GM19372 (cell line): ENCODE measurements at regions not wholly inside any gene's neighbourhood (a gene's known extent, or its start where the extent isn't known, plus 50 kb on each side); places are given as distances from the start of the nearest gene placed in this dataset.

Experiments
- ATAC-seq: cut with Tn5 transposase; IDR thresholded peaks from one replicate; pipeline ENCODE4 v1.9.1; 2021; ENCODE audit warnings: mild to moderate bottlenecking, low read depth, moderate library complexity; ENCODE audit not compliant: unreplicated experiment

- ATAC-seq, result no peak
Measured at GRCh38 chr2:104487366-104487765, 366.5 kb upstream of the POU3F3 start.

- ATAC-seq, result no peak
Measured at GRCh38 chr2:104493698-104494097, 360.2 kb upstream of the POU3F3 start.

GRCh38 chr2:104501342-104501741, 352.6 kb upstream of the POU3F3 start:
- ATAC-seq, result no peak

- no peak for ATAC-seq
Measured at GRCh38 chr2:104501929-104502328, 352.0 kb upstream of the POU3F3 start.

GRCh38 chr2:104502901-104503300, 351.0 kb upstream of the POU3F3 start:
- ATAC-seq, result no peak

GRCh38 chr2:104504331-104505073, 349.4 kb upstream of the POU3F3 start:
- ATAC-seq, result no peak

GRCh38 chr2:104518256-104518655, 335.7 kb upstream of the POU3F3 start:
- no peak for ATAC-seq

GRCh38 chr2:104521247-104521646, 332.7 kb upstream of the POU3F3 start:
- ATAC-seq, result no peak

GRCh38 chr2:104523921-104524320, 330.0 kb upstream of the POU3F3 start:
- ATAC-seq, result no peak

GRCh38 chr2:104528101-104528500, 325.8 kb upstream of the POU3F3 start:
- ATAC-seq, result no peak

- ATAC-seq, result no peak
Measured at GRCh38 chr2:104531122-104531521, 322.8 kb upstream of the POU3F3 start.

GRCh38 chr2:104537116-104537515, 316.8 kb upstream of the POU3F3 start:
- no peak for ATAC-seq

- no peak for ATAC-seq
Measured at GRCh38 chr2:104538077-104538476, 315.8 kb upstream of the POU3F3 start.

GRCh38 chr2:104539649-104540048, 314.3 kb upstream of the POU3F3 start:
- no peak for ATAC-seq

GRCh38 chr2:104545055-104545454, 308.9 kb upstream of the POU3F3 start:
- ATAC-seq, result no peak

- no peak for ATAC-seq
Measured at GRCh38 chr2:104546537-104546936, 307.4 kb upstream of the POU3F3 start.

- no peak for ATAC-seq
Measured at GRCh38 chr2:104547221-104547620, 306.7 kb upstream of the POU3F3 start.

- no peak for ATAC-seq
Measured at GRCh38 chr2:104561251-104561650, 292.7 kb upstream of the POU3F3 start.

- no peak for ATAC-seq
Measured at GRCh38 chr2:104562537-104562936, 291.4 kb upstream of the POU3F3 start.

GRCh38 chr2:104563398-104563996, 290.4 kb upstream of the POU3F3 start:
- ATAC-seq, result no peak

- ATAC-seq, result no peak
Measured at GRCh38 chr2:104568247-104568646, 285.7 kb upstream of the POU3F3 start.

- no peak for ATAC-seq
Measured at GRCh38 chr2:104570259-104570658, 283.7 kb upstream of the POU3F3 start.
